ENCODE measurements at regions not wholly inside any gene's neighbourhood (a gene's known extent, or its start where the extent isn't known, plus 50 kb on each side); places are given as distances from the start of the nearest gene placed in this dataset.

GRCh38 chr2:148577845-148578492 lies 66.6 kb upstream of the EPC2 start:
- TF ChIP-seq, protein P1, sequence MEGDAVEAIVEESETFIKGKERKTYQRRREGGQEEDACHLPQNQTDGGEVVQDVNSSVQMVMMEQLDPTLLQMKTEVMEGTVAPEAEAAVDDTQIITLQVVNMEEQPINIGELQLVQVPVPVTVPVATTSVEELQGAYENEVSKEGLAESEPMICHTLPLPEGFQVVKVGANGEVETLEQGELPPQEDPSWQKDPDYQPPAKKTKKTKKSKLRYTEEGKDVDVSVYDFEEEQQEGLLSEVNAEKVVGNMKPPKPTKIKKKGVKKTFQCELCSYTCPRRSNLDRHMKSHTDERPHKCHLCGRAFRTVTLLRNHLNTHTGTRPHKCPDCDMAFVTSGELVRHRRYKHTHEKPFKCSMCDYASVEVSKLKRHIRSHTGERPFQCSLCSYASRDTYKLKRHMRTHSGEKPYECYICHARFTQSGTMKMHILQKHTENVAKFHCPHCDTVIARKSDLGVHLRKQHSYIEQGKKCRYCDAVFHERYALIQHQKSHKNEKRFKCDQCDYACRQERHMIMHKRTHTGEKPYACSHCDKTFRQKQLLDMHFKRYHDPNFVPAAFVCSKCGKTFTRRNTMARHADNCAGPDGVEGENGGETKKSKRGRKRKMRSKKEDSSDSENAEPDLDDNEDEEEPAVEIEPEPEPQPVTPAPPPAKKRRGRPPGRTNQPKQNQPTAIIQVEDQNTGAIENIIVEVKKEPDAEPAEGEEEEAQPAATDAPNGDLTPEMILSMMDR (IDR thresholded peaks at IDR 0.05; ENCODE audit: unreplicated experiment) = no peak
- H3K27me3 Mint-ChIP-seq (ENCODE audit: insufficient read depth, unreplicated experiment) = peaks cover 41% of the 10 kb centered on the region
- H3K9me3 Mint-ChIP-seq (ENCODE audit: unreplicated experiment) = no peaks in the 10 kb centered on the region
- no peaks in the 10 kb centered on the region for H3K36me3 Mint-ChIP-seq (ENCODE audit: insufficient read depth, unreplicated experiment)
- no peak overlapping the region for H3K27ac Mint-ChIP-seq (ENCODE audit: low read depth, unreplicated experiment)
- no peak for DNase-seq (ENCODE audit: unreplicated experiment)
- no TSS peak for BruUV-seq (replicated peaks)
- H3K4me3 Mint-ChIP-seq (ENCODE audit: unreplicated experiment) = no peak overlapping the region
- intact Hi-C loops (cut with micrococcal nuclease) = no loop called here
- ChIA-PET CTCF (interaction anchor here (0.7 to 1.2 kb wide), 4 partner anchors 9 to 439 kb away, joined by 3 to 4 read pairs (median 3); no protein-coding TSS in a partner anchor), POLR2A (no interaction called here)
- peaks cover 6% of the 10 kb centered on the region for H3K4me1 Mint-ChIP-seq (ENCODE audit: insufficient read depth, unreplicated experiment)

- Mint-ChIP-seq H3K9me3 (ENCODE audit: unreplicated experiment) (no peaks in the 10 kb centered on the region), H3K4me1 (ENCODE audit: insufficient read depth, unreplicated experiment) (peaks cover 10% of the 10 kb centered on the region), H3K4me3 (ENCODE audit: unreplicated experiment) (no peak overlapping the region), H3K36me3 (ENCODE audit: insufficient read depth, unreplicated experiment) (no peaks in the 10 kb centered on the region), H3K27me3 (ENCODE audit: insufficient read depth, unreplicated experiment) (peaks cover 41% of the 10 kb centered on the region), H3K27ac (ENCODE audit: low read depth, unreplicated experiment) (no peak overlapping the region)
- no TSS peak for BruUV-seq (replicated peaks)
- ChIA-PET CTCF (interaction anchor here (1.0 to 1.2 kb wide), 2 partner anchors 9 to 439 kb away, joined by 3 to 4 read pairs; no protein-coding TSS in a partner anchor), POLR2A (no interaction called here)
- intact Hi-C loops (cut with micrococcal nuclease) = no loop called here
- TF ChIP-seq, protein P1 (IDR thresholded peaks at IDR 0.05; ENCODE audit: unreplicated experiment) = no peak
- DNase-seq (ENCODE audit: unreplicated experiment) = no peak
These were observed 66.1 kb upstream of the EPC2 start for GRCh38 chr2:148578493-148578884.

DNA sequence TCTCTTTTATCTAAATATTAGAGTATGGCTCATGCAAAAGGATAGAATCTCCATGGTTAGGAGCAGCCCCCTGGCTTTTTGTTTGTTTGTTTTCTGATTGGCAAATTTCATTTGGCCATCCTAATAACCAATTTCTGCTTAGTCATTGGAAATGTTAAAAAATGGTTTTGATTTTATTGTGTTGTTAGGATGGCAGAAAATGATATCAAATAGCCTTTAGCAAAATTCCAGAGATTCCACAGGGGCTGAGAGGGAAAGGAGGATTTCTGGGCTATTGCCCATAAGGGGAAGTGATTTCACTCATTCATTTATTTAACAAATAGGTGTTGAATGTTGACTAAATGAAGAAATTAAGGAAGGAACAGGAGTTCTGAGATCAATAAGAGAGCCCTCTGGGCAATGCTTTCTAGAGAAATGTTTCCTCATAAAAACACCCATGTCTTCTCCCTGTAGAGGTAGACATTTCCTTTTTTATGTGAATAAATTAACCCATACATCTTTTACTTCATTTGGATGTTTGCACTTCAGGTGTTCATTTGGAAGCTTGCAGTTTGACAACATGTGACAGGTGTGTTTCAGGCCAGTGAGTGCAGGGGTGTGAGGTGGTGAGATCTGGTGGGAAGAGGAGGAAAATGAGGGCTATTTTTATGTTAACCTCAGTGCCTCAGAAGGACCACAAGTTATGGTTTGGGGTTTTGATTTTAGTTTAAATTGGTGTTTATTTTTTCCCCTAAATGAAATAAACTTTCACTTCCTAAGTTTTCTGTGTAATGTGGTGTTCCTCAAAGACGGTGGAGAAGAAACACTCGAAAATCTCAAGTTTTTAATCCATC lies 61.7 kb upstream of the EPC2 start:
- Mint-ChIP-seq H3K36me3 (ENCODE audit: insufficient read depth, unreplicated experiment) (no peaks in the 10 kb centered on the region), H3K27me3 (ENCODE audit: insufficient read depth, unreplicated experiment) (peaks cover 21% of the 10 kb centered on the region), H3K9me3 (ENCODE audit: unreplicated experiment) (no peaks in the 10 kb centered on the region), H3K4me3 (ENCODE audit: unreplicated experiment) (no peak overlapping the region), H3K27ac (ENCODE audit: low read depth, unreplicated experiment) (peak overlapping the region; percentile 17), H3K4me1 (ENCODE audit: insufficient read depth, unreplicated experiment) (peaks cover 10% of the 10 kb centered on the region)
- intact Hi-C loops (cut with micrococcal nuclease) = no loop called here
- TF ChIP-seq, protein P1 (IDR thresholded peaks at IDR 0.05; ENCODE audit: unreplicated experiment) = no peak
- CTCF ChIA-PET = interaction anchor here (0.6 to 1.8 kb wide), 2 partner anchors 11 to 340 kb away, joined by 3 to 6 read pairs; no protein-coding TSS in a partner anchor
- POLR2A ChIA-PET = interaction anchor here (1.1 kb wide), 1 partner anchor 8 kb away, joined by 4 read pairs; no protein-coding TSS in a partner anchor
- no TSS peak for BruUV-seq (replicated peaks)
- DNase-seq (ENCODE audit: unreplicated experiment) = no peak

- H3K4me3 Mint-ChIP-seq (ENCODE audit: unreplicated experiment) = no peak overlapping the region
- POLR2A ChIA-PET = no interaction called here
- H3K36me3 Mint-ChIP-seq (ENCODE audit: insufficient read depth, unreplicated experiment) = no peaks in the 10 kb centered on the region
- no peaks in the 10 kb centered on the region for H3K27me3 Mint-ChIP-seq (ENCODE audit: insufficient read depth, unreplicated experiment)
- H3K4me1 Mint-ChIP-seq (ENCODE audit: insufficient read depth, unreplicated experiment) = peaks cover 10% of the 10 kb centered on the region
- BruUV-seq (replicated peaks) = no TSS peak
- no peaks in the 10 kb centered on the region for H3K9me3 Mint-ChIP-seq (ENCODE audit: unreplicated experiment)
- CTCF ChIA-PET = no interaction called here
- TF ChIP-seq, protein P1 (IDR thresholded peaks at IDR 0.05; ENCODE audit: unreplicated experiment) = no peak
- no peak for DNase-seq (ENCODE audit: unreplicated experiment)
- peak overlapping the region; percentile 16 for H3K27ac Mint-ChIP-seq (ENCODE audit: low read depth, unreplicated experiment)
- intact Hi-C loops (cut with micrococcal nuclease) = no loop called here
These were observed 58.9 kb upstream of the EPC2 start for GRCh38 chr2:148585696-148586095.
